ENCODE measurements at regions not wholly inside any gene's neighbourhood (a gene's known extent, or its start where the extent isn't known, plus 50 kb on each side); places are given as distances from the start of the nearest gene placed in this dataset.

- Histone ChIP-seq H3K27ac (ENCODE audit: low read depth) (no peak overlapping the region), H3K4me3 (no peak overlapping the region), H3K4me2 (no peak overlapping the region), H3K36me3 (ENCODE audit: insufficient read depth) (no peaks in the 10 kb centered on the region), H4K20me1 (replicated peaks; ENCODE audit: insufficient read depth) (no peaks in the 10 kb centered on the region), H3K9me2 (ENCODE audit: insufficient read depth) (peaks cover 4% of the 10 kb centered on the region; the same call in 1 of the 2 replicates), H3K79me2 (replicated peaks; ENCODE audit: insufficient read depth) (no peaks in the 10 kb centered on the region), H3K4me1 (ENCODE audit: insufficient read depth) (no peaks in the 10 kb centered on the region), H3F3A (replicated peaks; ENCODE audit: low read depth) (no peaks in the 10 kb centered on the region), H2AFZ (no peak overlapping the region), H3K27me3 (ENCODE audit: insufficient read depth) (no peaks in the 10 kb centered on the region)
- H3K9me3 Mint-ChIP-seq: peaks cover 28% of the 10 kb centered on the region
- ATAC-seq (no peak), DNase-seq (ENCODE audit: low spot score) (no peak)
- no peaks in the 10 kb centered on the region for H3K4me1 Mint-ChIP-seq
- no peak overlapping the region for H3K27ac Mint-ChIP-seq
- H3K4me3 Mint-ChIP-seq: no peak overlapping the region
- TF ChIP-seq STAT1 (IDR thresholded peaks at IDR 0.05; ENCODE audit: unreplicated experiment) (no peak), ZNF331 (CRISPR knock-in tag; IDR thresholded peaks at IDR 0.05; ENCODE audit: low read depth) (no peak), NANOG (IDR thresholded peaks at IDR 0.05; ENCODE audit: borderline replicate concordance) (no peak), EZH2phosphoT487 (IDR thresholded peaks at IDR 0.05; ENCODE audit: unreplicated experiment) (no peak)
- TF ChIP-seq, protein P1, sequence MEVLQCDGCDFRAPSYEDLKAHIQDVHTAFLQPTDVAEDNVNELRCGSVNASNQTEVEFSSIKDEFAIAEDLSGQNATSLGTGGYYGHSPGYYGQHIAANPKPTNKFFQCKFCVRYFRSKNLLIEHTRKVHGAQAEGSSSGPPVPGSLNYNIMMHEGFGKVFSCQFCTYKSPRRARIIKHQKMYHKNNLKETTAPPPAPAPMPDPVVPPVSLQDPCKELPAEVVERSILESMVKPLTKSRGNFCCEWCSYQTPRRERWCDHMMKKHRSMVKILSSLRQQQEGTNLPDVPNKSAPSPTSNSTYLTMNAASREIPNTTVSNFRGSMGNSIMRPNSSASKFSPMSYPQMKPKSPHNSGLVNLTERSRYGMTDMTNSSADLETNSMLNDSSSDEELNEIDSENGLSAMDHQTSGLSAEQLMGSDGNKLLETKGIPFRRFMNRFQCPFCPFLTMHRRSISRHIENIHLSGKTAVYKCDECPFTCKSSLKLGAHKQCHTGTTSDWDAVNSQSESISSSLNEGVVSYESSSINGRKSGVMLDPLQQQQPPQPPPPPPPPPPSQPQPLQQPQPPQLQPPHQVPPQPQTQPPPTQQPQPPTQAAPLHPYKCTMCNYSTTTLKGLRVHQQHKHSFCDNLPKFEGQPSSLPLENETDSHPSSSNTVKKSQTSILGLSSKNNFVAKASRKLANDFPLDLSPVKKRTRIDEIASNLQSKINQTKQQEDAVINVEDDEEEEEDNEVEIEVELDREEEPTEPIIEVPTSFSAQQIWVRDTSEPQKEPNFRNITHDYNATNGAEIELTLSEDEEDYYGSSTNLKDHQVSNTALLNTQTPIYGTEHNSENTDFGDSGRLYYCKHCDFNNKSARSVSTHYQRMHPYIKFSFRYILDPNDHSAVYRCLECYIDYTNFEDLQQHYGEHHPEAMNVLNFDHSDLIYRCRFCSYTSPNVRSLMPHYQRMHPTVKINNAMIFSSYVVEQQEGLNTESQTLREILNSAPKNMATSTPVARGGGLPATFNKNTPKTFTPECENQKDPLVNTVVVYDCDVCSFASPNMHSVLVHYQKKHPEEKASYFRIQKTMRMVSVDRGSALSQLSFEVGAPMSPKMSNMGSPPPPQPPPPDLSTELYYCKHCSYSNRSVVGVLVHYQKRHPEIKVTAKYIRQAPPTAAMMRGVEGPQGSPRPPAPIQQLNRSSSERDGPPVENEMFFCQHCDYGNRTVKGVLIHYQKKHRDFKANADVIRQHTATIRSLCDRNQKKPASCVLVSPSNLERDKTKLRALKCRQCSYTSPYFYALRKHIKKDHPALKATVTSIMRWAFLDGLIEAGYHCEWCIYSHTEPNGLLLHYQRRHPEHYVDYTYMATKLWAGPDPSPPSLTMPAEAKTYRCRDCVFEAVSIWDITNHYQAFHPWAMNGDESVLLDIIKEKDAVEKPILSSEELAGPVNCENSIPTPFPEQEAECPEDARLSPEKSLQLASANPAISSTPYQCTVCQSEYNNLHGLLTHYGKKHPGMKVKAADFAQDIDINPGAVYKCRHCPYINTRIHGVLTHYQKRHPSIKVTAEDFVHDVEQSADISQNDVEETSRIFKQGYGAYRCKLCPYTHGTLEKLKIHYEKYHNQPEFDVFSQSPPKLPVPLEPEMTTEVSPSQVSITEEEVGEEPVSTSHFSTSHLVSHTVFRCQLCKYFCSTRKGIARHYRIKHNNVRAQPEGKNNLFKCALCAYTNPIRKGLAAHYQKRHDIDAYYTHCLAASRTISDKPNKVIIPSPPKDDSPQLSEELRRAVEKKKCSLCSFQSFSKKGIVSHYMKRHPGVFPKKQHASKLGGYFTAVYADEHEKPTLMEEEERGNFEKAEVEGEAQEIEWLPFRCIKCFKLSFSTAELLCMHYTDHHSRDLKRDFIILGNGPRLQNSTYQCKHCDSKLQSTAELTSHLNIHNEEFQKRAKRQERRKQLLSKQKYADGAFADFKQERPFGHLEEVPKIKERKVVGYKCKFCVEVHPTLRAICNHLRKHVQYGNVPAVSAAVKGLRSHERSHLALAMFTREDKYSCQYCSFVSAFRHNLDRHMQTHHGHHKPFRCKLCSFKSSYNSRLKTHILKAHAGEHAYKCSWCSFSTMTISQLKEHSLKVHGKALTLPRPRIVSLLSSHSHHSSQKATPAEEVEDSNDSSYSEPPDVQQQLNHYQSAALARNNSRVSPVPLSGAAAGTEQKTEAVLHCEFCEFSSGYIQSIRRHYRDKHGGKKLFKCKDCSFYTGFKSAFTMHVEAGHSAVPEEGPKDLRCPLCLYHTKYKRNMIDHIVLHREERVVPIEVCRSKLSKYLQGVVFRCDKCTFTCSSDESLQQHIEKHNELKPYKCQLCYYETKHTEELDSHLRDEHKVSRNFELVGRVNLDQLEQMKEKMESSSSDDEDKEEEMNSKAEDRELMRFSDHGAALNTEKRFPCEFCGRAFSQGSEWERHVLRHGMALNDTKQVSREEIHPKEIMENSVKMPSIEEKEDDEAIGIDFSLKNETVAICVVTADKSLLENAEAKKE (CRISPR knock-in tag; IDR thresholded peaks at IDR 0.05): no peak
- H3K36me3 Mint-ChIP-seq (ENCODE audit: low read depth): peaks cover 25% of the 10 kb centered on the region
- H3K27me3 Mint-ChIP-seq (ENCODE audit: insufficient read depth, low read depth, poor library complexity): no peaks in the 10 kb centered on the region
Observed at GRCh38 chr3:106640353-106640752, 736.9 kb upstream of the CCDC54 start.

GRCh38 chr3:106642161-106642560 lies 735.1 kb upstream of the CCDC54 start:
- no peak overlapping the region for H2AFZ ChIP-seq
- no peaks in the 10 kb centered on the region for H3K4me1 ChIP-seq (ENCODE audit: insufficient read depth)
- DNase-seq (ENCODE audit: low spot score) (no peak), ATAC-seq (no peak)
- Mint-ChIP-seq H3K4me3 (no peak overlapping the region), H3K9me3 (peaks cover 29% of the 10 kb centered on the region), H3K36me3 (ENCODE audit: low read depth) (peaks cover 26% of the 10 kb centered on the region), H3K4me1 (no peaks in the 10 kb centered on the region), H3K27ac (no peak overlapping the region), H3K27me3 (ENCODE audit: insufficient read depth, low read depth, poor library complexity) (no peaks in the 10 kb centered on the region)
- H3K9me2 ChIP-seq (ENCODE audit: insufficient read depth): no peaks in the 10 kb centered on the region
- TF ChIP-seq EZH2 (IDR thresholded peaks at IDR 0.05; ENCODE audit: low read depth, unreplicated experiment) (no peak), JUNB (IDR thresholded peaks at IDR 0.05; ENCODE audit: unreplicated experiment) (no peak)
- no peaks in the 10 kb centered on the region for H4K20me1 ChIP-seq (replicated peaks; ENCODE audit: insufficient read depth)
- H3F3A ChIP-seq (replicated peaks; ENCODE audit: low read depth): no peaks in the 10 kb centered on the region
- H3K36me3 ChIP-seq (ENCODE audit: insufficient read depth): no peaks in the 10 kb centered on the region
- no peak overlapping the region for H3K4me3 ChIP-seq
- H3K4me2 ChIP-seq: no peak overlapping the region
- H3K27me3 ChIP-seq (ENCODE audit: insufficient read depth): no peaks in the 10 kb centered on the region
- no peaks in the 10 kb centered on the region for H3K79me2 ChIP-seq (replicated peaks; ENCODE audit: insufficient read depth)
- H3K27ac ChIP-seq (ENCODE audit: low read depth): no peak overlapping the region

Measured in GM23338 (cell line).